H1 (cell line): ENCODE measurements at regions not wholly inside any gene's neighbourhood (a gene's known extent, or its start where the extent isn't known, plus 50 kb on each side); places are given as distances from the start of the nearest gene placed in this dataset.

ENCODE experiments used
- BACH1 ChIP-seq: IDR thresholded peaks from 2 replicates; pipeline ENCODE4 v1.6.1; 2012; ENCODE audit warnings: low read length, improper control_type of control experiment
- EZH2 ChIP-seq: fragments of 200-600 bp; sonication (generic); IDR thresholded peaks from 2 replicates; pipeline ENCODE4 v1.7.1; 2012; ENCODE audit warnings: low read depth, mild to moderate bottlenecking, moderate library complexity, low read length, inconsistent platforms; ENCODE audit not compliant: severe bottlenecking
- MAFK ChIP-seq: IDR thresholded peaks from 2 replicates; pipeline ENCODE4 v1.6.1; 2012; ENCODE audit warnings: low read depth, mild to moderate bottlenecking, improper control_type of control experiment, low read length
- SP1 ChIP-seq: IDR thresholded peaks from 2 replicates; pipeline ENCODE4 v1.6.1; 2011; ENCODE audit warnings: low read depth, low read length
- TBP ChIP-seq: IDR thresholded peaks from 2 replicates; pipeline ENCODE4 v1.6.1; 2011; ENCODE audit warnings: low read depth, low read length, improper control_type of control experiment
- USF2 ChIP-seq: IDR thresholded peaks from 2 replicates; pipeline ENCODE4 v1.6.1; 2011; ENCODE audit warnings: low read length, improper control_type of control experiment

- TF ChIP-seq USF2 (no peak), SP1 (no peak), MAFK (no peak), TBP (no peak), EZH2 (no peak), BACH1 (no peak)
Measured at GRCh38 chr1:182283746-182284544, 107.6 kb downstream of the GLUL start (continued).
